Lower leg skin (tissue), 4 donors: ENCODE measurements at regions not wholly inside any gene's neighbourhood (a gene's known extent, or its start where the extent isn't known, plus 50 kb on each side); places are given as distances from the start of the nearest gene placed in this dataset.

Source experiments
- DNase-seq, 2 donors: peaks; one replicate each; pipeline ENCODE4 v3.0.0-alpha.2; 2019; ENCODE audit warnings: low spot score in 2 of 2
- H3K4me3 ChIP-seq: fragments of 200-600 bp; sonication (generic); 2 replicates; pipeline ENCODE4 v1.5.1; 2017; ENCODE audit warnings: mild to moderate bottlenecking, low read depth; ENCODE audit not compliant: poor library complexity, severe bottlenecking
- CTCF ChIP-seq, 3 donors: fragments of 450-650 bp; IDR thresholded peaks; one replicate each; pipeline ENCODE4 v1.5.1; 2016; ENCODE audit warnings: antibody characterized with exemption in 3 of 3, mild to moderate bottlenecking in 3 of 3, moderate library complexity in 2 of 3
- POLR2A ChIP-seq, 2 donors: fragments of 450-650 bp; IDR thresholded peaks; one replicate each; pipeline ENCODE4 v1.6.1; 2016 to 2017; ENCODE audit warnings: antibody characterized with exemption in 2 of 2, mild to moderate bottlenecking in 1 of 2, moderate library complexity in 1 of 2
- WGBS, 2 donors: methylation state at CpG; one replicate each; pipeline ENCODE4 v1.1.5; 2018; 5-methylcytosine and 5-hydroxymethylcytosine counted together
- intact Hi-C: fragments of 100-400 bp; cut with DNase I; formaldehyde crosslinking; loops from one replicate; pipeline ENCODE4 v1.15.0; 2023; ENCODE audit warnings: low total_unique reads

DNA sequence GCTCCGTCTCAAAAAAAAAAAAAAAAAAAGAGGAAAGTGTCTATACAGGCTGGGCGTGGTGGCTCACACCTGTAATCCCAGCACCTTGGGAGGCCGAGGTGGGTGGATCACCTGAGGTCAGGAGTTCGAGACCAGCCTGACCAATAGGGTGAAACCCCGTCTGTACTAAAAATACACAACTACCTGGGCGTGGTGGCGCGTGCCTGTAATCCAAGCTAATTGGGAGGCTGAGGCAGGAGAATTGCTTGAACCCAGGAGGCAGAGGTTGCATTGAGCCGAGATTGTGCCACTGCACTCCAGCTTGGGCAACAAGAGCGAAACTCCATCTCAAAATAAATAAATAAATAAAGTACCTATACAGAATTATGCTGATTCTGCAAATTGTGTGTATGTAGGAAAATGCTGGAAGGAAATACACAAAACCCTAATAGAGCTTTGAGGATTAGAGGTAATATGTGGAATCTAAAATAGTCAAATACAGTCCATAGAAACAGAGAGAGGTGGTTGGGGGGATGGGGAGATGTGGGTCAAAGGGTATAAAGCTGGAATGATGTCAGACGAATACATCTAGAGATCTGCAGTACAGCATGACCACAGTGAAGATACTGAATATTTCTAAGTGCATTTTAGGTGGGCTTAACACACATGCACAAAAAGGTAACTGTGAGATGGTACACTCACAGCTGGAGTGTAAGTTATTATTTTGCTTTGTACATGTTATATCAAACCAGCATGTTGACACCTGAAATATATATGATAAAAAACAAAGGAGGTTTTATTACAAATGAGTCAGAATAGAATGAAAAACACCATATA is 174.5 kb upstream of the KLF14 start:
- no peak for DNase-seq
- WGBS, 2 donors = 92 to 95% methylated on average over 11 of the region's 11 CpGs
- intact Hi-C loops = no loop called here
- no peak for TF ChIP-seq CTCF (IDR thresholded peaks at IDR 0.05)
- no peak for TF ChIP-seq POLR2A (IDR thresholded peaks at IDR 0.05)
- H3K4me3 ChIP-seq = no peak overlapping the region

GRCh38 chr7:130909161-130909836 is 175.3 kb upstream of the KLF14 start:
- H3K4me3 ChIP-seq = no peak overlapping the region
- intact Hi-C loops = no loop called here
- no peak for TF ChIP-seq CTCF (IDR thresholded peaks at IDR 0.05)
- TF ChIP-seq POLR2A (IDR thresholded peaks at IDR 0.05) = no peak
- WGBS, 2 donors = 95% methylated on average over 14 of the region's 14 CpGs
- peak in 1 of 2 donors; percentile 84 for DNase-seq

DNA sequence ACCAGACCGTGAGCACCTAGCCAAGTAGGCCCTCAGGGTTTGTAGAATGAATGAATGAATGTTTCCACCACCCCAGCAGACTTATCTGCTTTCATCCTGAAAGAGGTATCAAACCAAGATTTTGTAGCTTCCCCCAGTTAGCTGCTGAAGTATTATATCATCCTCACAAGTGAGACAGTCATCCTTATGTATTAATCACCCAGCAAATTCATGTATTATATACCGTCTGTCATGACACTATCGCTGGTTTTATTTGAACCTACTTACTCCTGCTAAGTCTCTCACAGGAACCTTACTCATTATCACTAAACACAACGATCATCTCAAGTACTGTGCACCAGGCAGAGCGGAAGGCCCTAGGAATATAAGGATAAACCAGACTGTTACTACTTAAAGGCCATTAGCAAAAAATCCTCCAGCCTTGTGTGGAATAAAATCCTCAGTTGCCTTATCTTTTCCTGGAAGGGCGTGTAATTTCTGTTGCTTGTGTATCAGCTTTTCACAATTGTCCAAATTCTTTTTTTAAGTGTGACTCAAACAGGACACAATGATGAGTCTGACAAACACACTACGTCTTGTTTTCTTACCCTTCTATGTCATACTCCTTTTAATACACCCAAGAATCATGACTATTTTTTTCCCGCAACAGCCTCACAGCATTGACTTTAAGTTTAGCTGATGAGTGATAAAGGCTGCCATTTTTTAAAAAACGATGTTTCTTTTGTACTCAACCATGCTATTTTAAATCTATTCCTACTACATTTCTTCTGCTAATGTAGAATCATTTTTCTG is 176.1 kb upstream of the KLF14 start:
- no peak for DNase-seq
- H3K4me3 ChIP-seq = no peak overlapping the region
- TF ChIP-seq POLR2A (IDR thresholded peaks at IDR 0.05) = no peak
- TF ChIP-seq CTCF (IDR thresholded peaks at IDR 0.05) = no peak
- intact Hi-C loops = no loop called here
- 75 to 84% methylated on average over 9 of the region's 9 CpGs for WGBS, 2 donors

GRCh38 chr7:130910949-130911944 is 177.2 kb upstream of the KLF14 start:
- intact Hi-C loops = no loop called here
- no peak for DNase-seq
- H3K4me3 ChIP-seq = no peak overlapping the region
- no peak for TF ChIP-seq CTCF (IDR thresholded peaks at IDR 0.05)
- no peak for TF ChIP-seq POLR2A (IDR thresholded peaks at IDR 0.05)
- 56 to 68% methylated on average over 7 of the region's 7 CpGs for WGBS, 2 donors
